Gastroesophageal sphincter (tissue), 3 donors: ENCODE measurements at regions not wholly inside any gene's neighbourhood (a gene's known extent, or its start where the extent isn't known, plus 50 kb on each side); places are given as distances from the start of the nearest gene placed in this dataset.

Experiments used
- CTCF ChIP-seq, 4 experiments: fragments of 200-600 bp in 2 of 4; fragments of 450-650 bp in 2 of 4; sonication (generic) in 1 of 4; IDR thresholded peaks; one replicate each; pipeline ENCODE4 v1.5.1; 2017 to 2019; ENCODE audit warnings: antibody characterized with exemption in 4 of 4, mild to moderate bottlenecking in 2 of 4, moderate library complexity in 2 of 4
- POLR2A ChIP-seq, 2 donors: fragments of 450-650 bp; IDR thresholded peaks; one replicate each; pipeline ENCODE4 v1.6.1; 2017; ENCODE audit warnings: antibody characterized with exemption in 2 of 2, mild to moderate bottlenecking in 2 of 2, moderate library complexity in 1 of 2

DNA sequence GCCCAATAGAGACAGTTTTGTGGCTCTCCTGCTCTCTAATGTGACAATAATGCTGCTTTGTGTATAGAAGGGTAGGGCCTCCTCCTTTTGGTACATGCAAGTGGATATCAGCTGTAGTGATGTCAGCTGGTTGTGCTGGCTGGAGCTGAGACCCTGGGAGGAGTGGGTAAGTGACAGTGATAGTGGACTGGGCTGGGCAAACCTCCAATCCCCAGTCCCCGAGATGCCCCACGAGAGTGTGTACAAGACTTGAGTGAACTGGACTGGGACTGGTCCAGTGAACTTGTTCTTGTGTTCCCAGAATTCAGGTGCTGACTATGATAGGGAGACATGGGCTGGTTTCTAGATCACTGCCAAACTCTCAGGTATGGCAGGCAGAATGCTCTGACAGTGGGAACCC, 583.6 kb upstream of the PCDH10 start:
- TF ChIP-seq CTCF (IDR thresholded peaks at IDR 0.05) (no peak), POLR2A (IDR thresholded peaks at IDR 0.05) (no peak)
